ENCODE measurements at regions not wholly inside any gene's neighbourhood (a gene's known extent, or its start where the extent isn't known, plus 50 kb on each side); places are given as distances from the start of the nearest gene placed in this dataset.

DNA sequence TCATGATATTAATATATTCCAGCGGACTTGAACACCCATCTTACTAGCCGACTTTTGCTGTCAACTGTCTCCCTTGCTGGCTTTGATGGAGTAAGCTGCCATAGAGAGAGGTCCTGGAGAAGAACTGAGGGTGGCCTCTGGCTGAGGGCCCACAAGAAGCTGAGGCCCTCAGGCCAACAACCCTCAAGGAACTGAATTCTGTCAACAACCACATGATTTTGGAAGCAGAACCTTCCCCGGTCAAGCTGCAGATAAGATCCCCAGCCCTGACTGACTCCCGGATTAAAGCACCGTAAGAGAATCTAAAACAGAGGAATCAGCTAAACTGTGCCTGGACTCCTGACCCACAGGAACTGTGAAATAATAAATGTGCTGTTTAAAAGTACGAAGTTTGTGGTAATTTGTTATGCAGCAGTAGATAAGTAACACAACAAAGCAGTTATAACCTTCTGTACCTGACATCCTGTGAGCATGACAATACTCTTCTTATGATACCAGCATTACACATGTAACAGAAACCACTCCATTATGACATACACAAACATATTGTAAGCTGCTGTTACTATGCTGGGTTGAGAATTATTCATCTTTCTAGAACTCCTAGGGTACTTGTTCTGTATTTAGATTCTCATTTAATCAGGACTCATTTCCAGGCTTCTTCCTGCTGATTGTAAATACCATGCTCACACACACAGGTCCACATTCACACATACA is 66.2 kb downstream of the HES1 start:
- FAIRE-seq (no peak), DNase-seq (no peak)
- Histone ChIP-seq H3K9ac (ENCODE audit: low read length in 3 of 3) (no peak overlapping the region), H3K27me3 (ENCODE audit: control insufficient read depth, insufficient read depth, low read length) (peaks cover 3% of the 10 kb centered on the region), H3K4me1 (ENCODE audit: control insufficient read depth in 2 of 3, insufficient read depth in 2 of 3, low read depth in 1 of 3, low read length in 3 of 3) (peaks cover 0 to 2% (median 0%) of the 10 kb centered on the region in 3 donors), H3K36me3 (ENCODE audit: control insufficient read depth in 2 of 3, insufficient read depth in 3 of 3, low read length in 3 of 3) (no peaks in the 10 kb centered on the region), H3K27ac (ENCODE audit: low read depth in 2 of 2, low read length in 2 of 2) (no peak overlapping the region), H3K4me3 (ENCODE audit: low read length in 3 of 3) (no peak overlapping the region), H3K9me3 (ENCODE audit: control insufficient read depth in 2 of 3, insufficient read depth in 1 of 3, low read length in 3 of 3) (no peaks in the 10 kb centered on the region)
- intact Hi-C loops (cut with DNase I): no loop called here
- TF ChIP-seq CTCF (IDR thresholded peaks at IDR 0.05; ENCODE audit: borderline replicate concordance, extremely low read depth, insufficient read depth): no peak

GRCh38 chr3:194203482-194204041 is 67.6 kb downstream of the HES1 start:
- DNase-seq: peak in 1 of 5 donors; percentile 36
- TF ChIP-seq CTCF (IDR thresholded peaks at IDR 0.05; ENCODE audit: borderline replicate concordance, extremely low read depth, insufficient read depth): no peak
- intact Hi-C loops (cut with DNase I): no loop called here
- FAIRE-seq: no peak
- peaks cover 0 to 2% (median 0%) of the 10 kb centered on the region in 3 donors for H3K4me1 ChIP-seq (ENCODE audit: control insufficient read depth in 2 of 3, insufficient read depth in 2 of 3, low read depth in 1 of 3, low read length in 3 of 3)
- H3K27me3 ChIP-seq (ENCODE audit: control insufficient read depth, insufficient read depth, low read length): peaks cover 3% of the 10 kb centered on the region
- H3K9me3 ChIP-seq (ENCODE audit: control insufficient read depth in 2 of 3, insufficient read depth in 1 of 3, low read length in 3 of 3): no peaks in the 10 kb centered on the region
- no peak overlapping the region for H3K9ac ChIP-seq (ENCODE audit: low read length in 3 of 3)
- no peaks in the 10 kb centered on the region for H3K36me3 ChIP-seq (ENCODE audit: control insufficient read depth in 2 of 3, insufficient read depth in 3 of 3, low read length in 3 of 3)
- no peak overlapping the region for H3K27ac ChIP-seq (ENCODE audit: low read depth in 2 of 2, low read length in 2 of 2)
- peak overlapping the region in 1 of 3 donors; percentile 22 for H3K4me3 ChIP-seq (ENCODE audit: low read length in 3 of 3)

DNA sequence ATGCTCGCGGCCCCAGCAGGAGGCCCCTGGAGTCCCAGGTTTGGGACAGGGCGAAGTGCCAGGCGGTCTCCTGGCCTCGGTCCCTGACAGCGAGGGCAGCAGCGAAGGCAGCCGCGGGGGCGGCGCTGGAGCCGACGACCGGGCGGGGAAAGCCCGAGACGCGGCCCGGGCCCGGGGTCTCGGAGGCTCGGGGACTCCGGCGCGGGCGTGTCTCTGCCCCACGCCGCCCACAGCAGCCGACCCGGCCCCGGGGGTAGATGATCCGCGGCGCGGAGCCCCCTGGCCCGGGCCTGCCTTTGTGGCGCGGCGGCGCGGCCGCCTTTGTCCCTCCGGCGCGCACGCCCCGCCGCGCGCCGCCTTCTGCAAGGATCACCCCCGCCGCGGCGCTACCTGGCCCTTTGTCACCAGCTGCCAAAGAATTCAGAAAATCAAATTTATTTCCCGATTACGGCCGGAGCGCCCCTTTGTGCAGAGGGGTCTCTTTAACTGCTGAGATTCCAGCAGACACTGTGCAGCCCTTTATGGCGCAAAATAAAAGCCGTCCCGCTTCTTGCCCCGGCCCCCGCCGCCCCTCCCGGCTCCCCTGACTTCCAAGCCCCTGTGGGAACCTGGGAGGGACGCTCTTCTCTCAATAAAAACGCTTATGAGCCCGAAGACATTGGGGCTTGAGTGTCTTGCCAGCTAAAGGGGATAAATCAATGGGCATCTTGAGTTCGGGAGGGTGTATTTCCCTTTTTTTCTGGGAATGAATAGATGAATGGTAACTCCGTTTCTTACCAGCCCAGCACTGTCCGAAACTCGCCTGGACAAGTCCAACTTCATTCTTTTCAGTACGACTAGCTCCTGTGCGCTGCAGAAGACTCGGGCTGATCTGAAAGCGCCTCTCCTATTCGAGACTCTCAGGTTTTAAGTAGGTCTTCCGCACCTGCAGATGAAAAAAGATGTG is 68.4 kb downstream of the HES1 start:
- H3K9me3 ChIP-seq (ENCODE audit: control insufficient read depth in 2 of 3, insufficient read depth in 1 of 3, low read length in 3 of 3): no peaks in the 10 kb centered on the region
- FAIRE-seq: no peak
- H3K9ac ChIP-seq (ENCODE audit: low read length in 3 of 3): no peak overlapping the region
- no peak for TF ChIP-seq CTCF (IDR thresholded peaks at IDR 0.05; ENCODE audit: borderline replicate concordance, extremely low read depth, insufficient read depth)
- DNase-seq: peak; percentile 26 to 73 (median 58)
- H3K27me3 ChIP-seq (ENCODE audit: control insufficient read depth, insufficient read depth, low read length): peaks cover 3% of the 10 kb centered on the region
- no peak overlapping the region for H3K27ac ChIP-seq (ENCODE audit: low read depth in 2 of 2, low read length in 2 of 2)
- H3K4me3 ChIP-seq (ENCODE audit: low read length in 3 of 3): peak overlapping the region in 1 of 3 donors; percentile 22
- no peaks in the 10 kb centered on the region for H3K36me3 ChIP-seq (ENCODE audit: control insufficient read depth in 2 of 3, insufficient read depth in 3 of 3, low read length in 3 of 3)
- intact Hi-C loops (cut with DNase I): no loop called here
- peaks cover 0 to 2% (median 0%) of the 10 kb centered on the region in 3 donors for H3K4me1 ChIP-seq (ENCODE audit: control insufficient read depth in 2 of 3, insufficient read depth in 2 of 3, low read depth in 1 of 3, low read length in 3 of 3)

All from kidney (tissue), 13 donors.